Nephron (organoid): ENCODE measurements at regions not wholly inside any gene's neighbourhood (a gene's known extent, or its start where the extent isn't known, plus 50 kb on each side); places are given as distances from the start of the nearest gene placed in this dataset.
"Not testable (repeated sequence)": the region's sequence is repeated elsewhere in the genome, so short reads cannot be mapped to it uniquely, and the experiment has no call there.

Experiments
- H3K27ac Mint-ChIP-seq, 3 experiments: 2 replicates each; pipeline ENCODE4 v1.8.0; 2020; ENCODE audit warnings: mixed read lengths in 3 of 3, mild to moderate bottlenecking in 2 of 3, moderate library complexity in 1 of 3
- H3K27me3 Mint-ChIP-seq: 2 replicates; pipeline ENCODE4 v1.8.0; 2021; ENCODE audit warnings: low read depth, mild to moderate bottlenecking, moderate library complexity, mixed read lengths
- H3K36me3 Mint-ChIP-seq: 2 replicates; pipeline ENCODE4 v1.8.0; 2020; ENCODE audit warnings: low read depth, mixed read lengths
- H3K4me1 Mint-ChIP-seq: 2 replicates; pipeline ENCODE4 v1.8.0; 2020; ENCODE audit warnings: mixed read lengths
- H3K4me3 Mint-ChIP-seq, 3 experiments: 2 replicates each; pipeline ENCODE4 v1.8.0; 2020; ENCODE audit warnings: mild to moderate bottlenecking in 3 of 3, mixed read lengths in 3 of 3, moderate library complexity in 2 of 3
- H3K9me3 Mint-ChIP-seq: 2 replicates; pipeline ENCODE4 v1.8.0; 2020; ENCODE audit warnings: mixed read lengths
- TF ChIP-seq, protein P1 (sequence below), 3 experiments: fragments of 200-600 bp; sonication (generic); IDR thresholded peaks; one replicate each; pipeline ENCODE4 v1.5.0; 2021; ENCODE audit warnings: antibody characterized with exemption in 3 of 3; ENCODE audit not compliant: unreplicated experiment in 3 of 3

DNA sequence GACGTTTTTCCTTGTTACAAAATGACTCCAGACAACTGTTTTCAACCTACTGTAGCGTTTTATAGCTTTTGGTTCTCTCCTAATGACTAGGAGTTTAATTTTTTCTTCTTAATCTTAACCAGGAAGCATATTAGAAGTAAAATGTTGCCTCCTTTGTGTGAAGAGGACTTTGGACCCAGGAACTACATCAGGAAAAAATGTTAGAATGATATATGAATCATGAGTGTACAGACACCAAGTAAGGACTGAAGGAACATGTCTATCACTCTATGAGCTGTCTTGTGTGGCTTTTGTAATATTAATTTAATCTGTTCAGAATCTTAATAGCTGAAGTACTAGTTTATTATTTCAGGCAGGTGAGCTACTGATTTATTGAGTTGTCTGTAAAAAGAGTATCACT is 71.0 kb upstream of the MARCKS start:
- Mint-ChIP-seq H3K27ac (peak overlapping the region; percentile 61 to 93 (median 78)), H3K27me3 (no peaks in the 10 kb centered on the region), H3K9me3 (no peaks in the 10 kb centered on the region), H3K4me3 (no peak overlapping the region), H3K36me3 (no peaks in the 10 kb centered on the region), H3K4me1 (peaks cover 15% of the 10 kb centered on the region)
- TF ChIP-seq, protein P1, sequence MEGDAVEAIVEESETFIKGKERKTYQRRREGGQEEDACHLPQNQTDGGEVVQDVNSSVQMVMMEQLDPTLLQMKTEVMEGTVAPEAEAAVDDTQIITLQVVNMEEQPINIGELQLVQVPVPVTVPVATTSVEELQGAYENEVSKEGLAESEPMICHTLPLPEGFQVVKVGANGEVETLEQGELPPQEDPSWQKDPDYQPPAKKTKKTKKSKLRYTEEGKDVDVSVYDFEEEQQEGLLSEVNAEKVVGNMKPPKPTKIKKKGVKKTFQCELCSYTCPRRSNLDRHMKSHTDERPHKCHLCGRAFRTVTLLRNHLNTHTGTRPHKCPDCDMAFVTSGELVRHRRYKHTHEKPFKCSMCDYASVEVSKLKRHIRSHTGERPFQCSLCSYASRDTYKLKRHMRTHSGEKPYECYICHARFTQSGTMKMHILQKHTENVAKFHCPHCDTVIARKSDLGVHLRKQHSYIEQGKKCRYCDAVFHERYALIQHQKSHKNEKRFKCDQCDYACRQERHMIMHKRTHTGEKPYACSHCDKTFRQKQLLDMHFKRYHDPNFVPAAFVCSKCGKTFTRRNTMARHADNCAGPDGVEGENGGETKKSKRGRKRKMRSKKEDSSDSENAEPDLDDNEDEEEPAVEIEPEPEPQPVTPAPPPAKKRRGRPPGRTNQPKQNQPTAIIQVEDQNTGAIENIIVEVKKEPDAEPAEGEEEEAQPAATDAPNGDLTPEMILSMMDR (IDR thresholded peaks at IDR 0.05; ENCODE audit: unreplicated experiment in 3 of 3) = no peak

DNA sequence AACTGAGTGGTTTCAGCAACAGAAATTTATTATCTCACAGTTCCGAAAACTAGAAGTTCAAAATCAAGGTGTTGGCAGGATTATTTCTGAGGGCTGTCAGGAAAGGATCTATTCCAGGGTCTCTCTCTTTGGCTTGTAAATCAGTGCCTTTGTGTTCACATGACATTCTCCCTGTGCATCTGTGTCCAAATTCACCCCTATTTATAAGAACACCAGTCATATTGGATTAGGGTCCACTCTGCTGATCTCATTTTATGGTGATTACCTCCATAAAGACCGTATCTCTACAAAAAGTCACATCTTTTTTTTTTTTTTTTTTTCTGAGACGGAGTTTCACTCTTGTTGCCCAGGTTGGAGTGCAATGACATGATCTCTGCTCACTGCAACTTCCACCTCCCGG is 68.6 kb upstream of the MARCKS start:
- no peak overlapping the region for H3K4me3 Mint-ChIP-seq
- H3K4me1 Mint-ChIP-seq = peaks cover 15% of the 10 kb centered on the region
- H3K27ac Mint-ChIP-seq = peak overlapping the region in 1 of 3 experiments; percentile 21
- no peaks in the 10 kb centered on the region for H3K27me3 Mint-ChIP-seq
- TF ChIP-seq, protein P1 (IDR thresholded peaks at IDR 0.05; ENCODE audit: unreplicated experiment in 3 of 3) = no peak
- H3K36me3 Mint-ChIP-seq = no peaks in the 10 kb centered on the region
- H3K9me3 Mint-ChIP-seq = no peaks in the 10 kb centered on the region

DNA sequence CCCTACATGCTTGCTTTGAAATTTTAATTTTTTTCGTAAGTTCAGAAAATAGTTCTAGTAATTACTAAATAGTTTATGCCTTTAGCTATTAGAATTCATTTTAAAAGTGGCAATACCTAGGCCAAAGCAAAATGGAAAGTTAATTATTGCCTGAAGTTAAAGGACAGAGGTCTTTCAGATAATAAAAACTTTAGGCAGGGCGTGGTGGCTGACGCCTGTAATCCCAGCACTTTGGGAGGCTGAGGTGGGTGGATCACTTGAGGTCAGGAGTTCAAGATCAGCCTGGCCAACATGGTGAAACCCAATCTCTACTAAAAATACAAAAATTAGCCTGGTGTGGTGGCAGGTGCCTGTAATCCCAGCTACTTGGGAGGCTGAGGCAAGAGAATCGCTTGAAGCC is 65.9 kb upstream of the MARCKS start:
- H3K27ac Mint-ChIP-seq = peak overlapping the region in 1 of 3 experiments; percentile 47
- not testable (repeated sequence) for H3K4me3 Mint-ChIP-seq, H3K27me3 Mint-ChIP-seq, H3K36me3 Mint-ChIP-seq, H3K9me3 Mint-ChIP-seq
- H3K4me1 Mint-ChIP-seq = peaks cover 15% of the 10 kb centered on the region

DNA sequence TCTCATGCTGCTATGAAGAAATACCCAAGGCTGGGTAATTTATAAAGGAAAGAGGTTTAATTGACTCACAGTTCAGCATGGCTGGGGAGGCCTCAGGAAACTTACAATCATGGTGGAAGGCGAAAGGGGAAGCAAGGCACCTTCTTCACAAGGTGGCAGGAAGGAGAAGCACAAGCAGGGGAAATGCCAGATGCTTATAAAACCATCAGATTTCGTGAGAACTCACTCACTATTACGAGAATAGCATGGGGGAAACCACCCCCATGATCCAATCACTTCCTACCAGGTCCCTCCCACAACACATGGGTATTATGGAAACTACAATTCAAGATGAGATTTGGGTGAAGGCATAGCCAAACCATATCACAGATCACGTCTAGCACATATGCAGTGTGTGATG is 61.8 kb upstream of the MARCKS start:
- H3K27me3 Mint-ChIP-seq, H3K36me3 Mint-ChIP-seq, H3K4me1 Mint-ChIP-seq, H3K4me3 Mint-ChIP-seq, H3K9me3 Mint-ChIP-seq, H3K27ac Mint-ChIP-seq: not testable (repeated sequence)

DNA sequence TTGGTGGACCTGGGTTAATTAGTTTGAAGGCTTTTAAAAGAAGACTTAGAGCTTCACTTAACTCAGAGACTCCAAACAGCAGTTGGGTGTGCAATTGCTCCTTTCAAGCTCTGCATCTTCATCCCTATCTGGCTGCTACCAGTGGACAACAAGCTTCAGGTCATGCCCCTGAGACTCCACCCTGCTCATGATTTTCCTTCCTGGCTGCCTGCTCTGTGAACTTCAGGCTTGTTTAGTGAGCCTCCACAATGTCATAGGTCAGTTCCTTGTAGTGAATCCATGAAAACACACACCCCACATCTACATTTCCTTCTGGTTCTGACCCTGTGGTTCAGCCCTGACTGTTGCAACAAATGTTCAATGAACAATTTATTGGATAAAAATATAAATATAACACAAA is 61.1 kb upstream of the MARCKS start:
- TF ChIP-seq, protein P1 (IDR thresholded peaks at IDR 0.05; ENCODE audit: unreplicated experiment in 3 of 3) = no peak
- Mint-ChIP-seq H3K4me1 (peaks cover under 1% of the 10 kb centered on the region), H3K36me3 (no peaks in the 10 kb centered on the region), H3K27me3 (no peaks in the 10 kb centered on the region), H3K9me3 (no peaks in the 10 kb centered on the region), H3K4me3 (no peak overlapping the region), H3K27ac (no peak overlapping the region)

DNA sequence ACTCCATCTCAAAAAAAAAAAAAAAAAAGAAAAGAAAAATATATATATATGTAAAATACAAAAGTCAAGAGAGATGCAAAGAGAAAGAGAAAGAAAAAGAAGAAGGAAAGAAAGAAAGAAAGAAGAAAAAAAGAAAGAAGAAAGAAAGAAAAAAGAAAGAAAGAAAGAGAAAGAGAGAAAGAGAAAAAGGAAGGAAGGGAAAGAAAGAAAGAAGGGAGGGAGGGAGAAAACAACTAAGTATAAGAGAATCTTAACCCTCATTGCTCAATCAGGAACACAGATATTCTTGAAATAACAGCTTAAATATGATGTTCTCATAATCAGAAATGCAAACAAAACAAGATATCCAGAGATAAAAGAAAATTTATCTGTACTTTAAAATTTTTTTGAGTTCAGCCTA is 54.4 kb upstream of the MARCKS start:
- peaks cover 2% of the 10 kb centered on the region for H3K9me3 Mint-ChIP-seq
- no peak overlapping the region for H3K27ac Mint-ChIP-seq
- no peak overlapping the region for H3K4me3 Mint-ChIP-seq
- H3K4me1 Mint-ChIP-seq = peaks cover 5% of the 10 kb centered on the region
- TF ChIP-seq, protein P1 (IDR thresholded peaks at IDR 0.05; ENCODE audit: unreplicated experiment in 3 of 3) = no peak
- no peaks in the 10 kb centered on the region for H3K36me3 Mint-ChIP-seq
- H3K27me3 Mint-ChIP-seq = no peaks in the 10 kb centered on the region

DNA sequence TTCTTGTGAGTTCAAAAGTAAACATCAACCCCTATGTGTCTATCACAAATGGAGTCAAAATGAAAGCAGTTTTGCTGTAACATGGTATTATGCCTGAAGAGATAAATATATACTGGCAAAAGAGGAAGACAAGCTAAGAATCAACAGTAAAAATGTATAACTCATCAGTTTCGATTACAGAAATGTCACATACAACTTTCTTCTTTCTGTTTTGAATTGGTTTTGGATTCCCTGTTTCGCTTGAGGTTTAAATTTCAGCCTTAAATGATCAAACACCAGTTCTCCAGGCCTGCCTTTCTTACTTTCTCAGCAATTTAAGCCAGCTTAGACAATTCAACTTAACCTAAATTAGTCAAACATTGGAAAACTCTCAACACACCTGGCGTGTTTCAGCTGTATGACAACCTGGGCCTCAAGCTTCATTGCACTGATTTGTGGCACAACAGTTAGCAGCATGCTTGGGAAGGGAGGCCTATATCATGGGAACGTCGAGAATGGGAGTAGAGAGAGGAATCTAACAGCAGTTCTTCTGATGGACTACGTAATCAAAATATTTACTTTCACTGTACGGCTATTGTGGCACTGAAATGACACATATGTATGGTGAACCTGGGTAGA is 51.9 kb upstream of the MARCKS start:
- H3K4me3 Mint-ChIP-seq = no peak overlapping the region
- H3K9me3 Mint-ChIP-seq = peaks cover 2% of the 10 kb centered on the region
- H3K4me1 Mint-ChIP-seq = peaks cover 5% of the 10 kb centered on the region
- no peaks in the 10 kb centered on the region for H3K27me3 Mint-ChIP-seq
- no peak overlapping the region for H3K27ac Mint-ChIP-seq
- no peaks in the 10 kb centered on the region for H3K36me3 Mint-ChIP-seq
- TF ChIP-seq, protein P1 (IDR thresholded peaks at IDR 0.05; ENCODE audit: unreplicated experiment in 3 of 3) = no peak
